PC-9 (cell line): ENCODE measurements at regions not wholly inside any gene's neighbourhood (a gene's known extent, or its start where the extent isn't known, plus 50 kb on each side); places are given as distances from the start of the nearest gene placed in this dataset.

Source experiments
- BruUV-seq: library from RNA; stranded (reverse); fragments of 400-500 nt; replicated peaks from 2 replicates; lab custom pipeline; 2021; lab: Mats Ljungman, UMichigan
- CTCF ChIA-PET: fragments of 300-600 bp; sonication (Branson Sonifier 250); formaldehyde crosslinking; loops from one replicate; lab custom pipeline; 2022; ENCODE audit warnings: antibody characterized with exemption; lab: Charles Lee
- POLR2A ChIA-PET: fragments of 300-600 bp; sonication (Branson Sonifier 250); formaldehyde crosslinking; loops from one replicate; lab custom pipeline; 2022; ENCODE audit warnings: antibody characterized with exemption; ENCODE audit not compliant: unreplicated experiment; lab: Charles Lee
- DNase-seq, 2 experiments: peaks; one replicate each; pipeline versions ENCODE4 v3.0.0 to v3.0.0-alpha.2; 2015 to 2022; ENCODE audit warnings: mixed read lengths in 1 of 2
- H2AFZ ChIP-seq: fragments of 200-600 bp; sonication (generic); 2 replicates; pipeline ENCODE4 v1.8.1; 2017; ENCODE audit warnings: antibody characterized with exemption
- H3F3A ChIP-seq: fragments of 200-600 bp; sonication (generic); 2 replicates; pipeline ENCODE4 v1.8.1; 2017; ENCODE audit warnings: antibody characterized with exemption, mild to moderate bottlenecking, low read depth; ENCODE audit not compliant: insufficient read depth
- H3K27ac ChIP-seq: fragments of 200-600 bp; sonication (generic); 2 replicates; pipeline ENCODE4 v1.6.1; 2016; ENCODE audit warnings: mixed run types
- H3K27me3 ChIP-seq: fragments of 200-600 bp; sonication (generic); 2 replicates; pipeline ENCODE4 v1.6.1; 2016; ENCODE audit warnings: low read depth, mixed run types; ENCODE audit not compliant: insufficient read depth
- H3K36me3 ChIP-seq: fragments of 200-600 bp; sonication (generic); 2 replicates; pipeline ENCODE4 v1.6.1; 2016; ENCODE audit warnings: low read depth, mixed run types
- H3K4me1 ChIP-seq: fragments of 200-600 bp; sonication (generic); replicated peaks from 2 replicates; pipeline ENCODE4 v1.6.1; 2016; ENCODE audit warnings: mixed run types; ENCODE audit not compliant: insufficient read depth
- H3K4me2 ChIP-seq: fragments of 200-600 bp; sonication (generic); 2 replicates; pipeline ENCODE4 v1.6.1; 2017; ENCODE audit warnings: mixed run types
- H3K4me3 ChIP-seq: fragments of 200-600 bp; sonication (generic); 2 replicates; pipeline ENCODE4 v1.6.1; 2016; ENCODE audit warnings: mixed run types
- H3K79me2 ChIP-seq: fragments of 200-600 bp; sonication (generic); 2 replicates; pipeline ENCODE4 v1.6.1; 2017; ENCODE audit warnings: low read depth, mixed run types
- H3K9me2 ChIP-seq: fragments of 200-600 bp; sonication (generic); 2 replicates; pipeline ENCODE4 v1.8.1; 2017; ENCODE audit warnings: mild to moderate bottlenecking; ENCODE audit not compliant: insufficient read depth
- H3K9me3 ChIP-seq: fragments of 200-600 bp; sonication (generic); 2 replicates; pipeline ENCODE4 v1.8.1; 2016; ENCODE audit warnings: low read depth; ENCODE audit not compliant: insufficient read depth
- H4K20me1 ChIP-seq: fragments of 200-600 bp; sonication (generic); 2 replicates; pipeline ENCODE4 v1.8.1; 2017; ENCODE audit not compliant: insufficient read depth
- CTCF ChIP-seq: fragments of 200-600 bp; sonication (generic); conservative IDR thresholded peaks from 2 replicates; pipeline ENCODE4 v1.6.1; 2017; ENCODE audit warnings: mixed run types, antibody characterized with exemption, mild to moderate bottlenecking, moderate library complexity
- EZH2 ChIP-seq: fragments of 200-600 bp; sonication (generic); IDR thresholded peaks from 2 replicates; pipeline ENCODE4 v1.8.0; 2017; ENCODE audit warnings: antibody characterized with exemption, low read depth
- intact Hi-C: fragments of 100-400 bp; cut with micrococcal nuclease; formaldehyde crosslinking; loops from one replicate; pipeline ENCODE4 v1.10.0; 2022; ENCODE audit not compliant: unreplicated experiment

- peaks cover 39% of the 10 kb centered on the region for H3F3A ChIP-seq
- H3K9me3 ChIP-seq: peaks cover 7% of the 10 kb centered on the region; the same call in 1 of the 2 replicates
- peak overlapping the region; percentile 68 for H3K4me2 ChIP-seq
- H3K36me3 ChIP-seq: no peaks in the 10 kb centered on the region
- H2AFZ ChIP-seq: no peak overlapping the region
- peaks cover 61% of the 10 kb centered on the region for H3K4me1 ChIP-seq
- BruUV-seq: no TSS peak
- no peaks in the 10 kb centered on the region for H4K20me1 ChIP-seq
- H3K9me2 ChIP-seq: no peaks in the 10 kb centered on the region
- intact Hi-C loops: loop anchor here (2.0 kb wide), 3 partner anchors 17 to 285 kb away; no protein-coding TSS in a partner anchor
- peak overlapping the region; percentile 88 for H3K27ac ChIP-seq
- TF ChIP-seq CTCF (no peak), EZH2 (no peak)
- no peaks in the 10 kb centered on the region for H3K79me2 ChIP-seq
- no peak overlapping the region for H3K4me3 ChIP-seq
- ChIA-PET POLR2A (interaction anchor here (0.6 kb wide), 1 partner anchor 300 kb away, joined by 4 read pairs; no protein-coding TSS in a partner anchor), CTCF (interaction anchor here (0.5 kb wide), 1 partner anchor 14 kb away, joined by 4 read pairs; no protein-coding TSS in a partner anchor)
- H3K27me3 ChIP-seq: no peaks in the 10 kb centered on the region
- peak in 1 of 2 experiments; percentile 53 for DNase-seq
Observed at GRCh38 chr2:234259440-234259839, 208.9 kb downstream of the SPP2 start.

- Histone ChIP-seq H3K4me3 (peak overlapping the region; percentile 19; the same call in 1 of the 2 replicates), H3K36me3 (no peaks in the 10 kb centered on the region), H3F3A (peaks cover 39% of the 10 kb centered on the region), H3K27me3 (no peaks in the 10 kb centered on the region), H3K27ac (peak overlapping the region; percentile 88), H4K20me1 (no peaks in the 10 kb centered on the region), H3K4me2 (peak overlapping the region; percentile 68), H2AFZ (no peak overlapping the region), H3K4me1 (peaks cover 61% of the 10 kb centered on the region), H3K79me2 (no peaks in the 10 kb centered on the region), H3K9me3 (peaks cover 6% of the 10 kb centered on the region; the same call in 1 of the 2 replicates), H3K9me2 (no peaks in the 10 kb centered on the region)
- POLR2A ChIA-PET: interaction anchor here (0.5 to 0.7 kb wide), 7 partner anchors 44 to 720 kb away, joined by 3 to 10 read pairs (median 4); partner anchors contain the start of gene ARL4C
- BruUV-seq: TSS peak; percentile 54
- DNase-seq: peak; percentile 85 to 97
- intact Hi-C loops: loop anchor here (1.0 to 2.0 kb wide), 11 partner anchors 8 to 286 kb away; no protein-coding TSS in a partner anchor
- TF ChIP-seq CTCF (no peak), EZH2 (no peak)
- CTCF ChIA-PET: interaction anchor here (0.6 to 2.3 kb wide), 7 partner anchors 17 to 1894 kb away, joined by 3 to 7 read pairs (median 5); no protein-coding TSS in a partner anchor
Observed at GRCh38 chr2:234258562-234259141, 208.2 kb downstream of the SPP2 start.

GRCh38 chr2:234257859-234258561 lies 207.5 kb downstream of the SPP2 start:
- Histone ChIP-seq H3K4me1 (peaks cover 61% of the 10 kb centered on the region), H3K27me3 (no peaks in the 10 kb centered on the region), H3K9me3 (no peaks in the 10 kb centered on the region; the same call in 1 of the 2 replicates), H3K36me3 (no peaks in the 10 kb centered on the region), H3K9me2 (no peaks in the 10 kb centered on the region), H3F3A (peaks cover 41% of the 10 kb centered on the region), H3K27ac (peak overlapping the region; percentile 88), H3K4me3 (peak overlapping the region; percentile 19; the same call in 1 of the 2 replicates), H2AFZ (peak overlapping the region; percentile 48; the same call in 1 of the 2 replicates), H4K20me1 (no peaks in the 10 kb centered on the region), H3K4me2 (peak overlapping the region; percentile 68), H3K79me2 (no peaks in the 10 kb centered on the region)
- ChIA-PET POLR2A (interaction anchor here (0.6 to 0.7 kb wide), 4 partner anchors 45 to 720 kb away, joined by 4 to 7 read pairs (median 4); no protein-coding TSS in a partner anchor), CTCF (interaction anchor here (0.6 to 2.3 kb wide), 8 partner anchors 16 to 1894 kb away, joined by 3 to 9 read pairs (median 5); no protein-coding TSS in a partner anchor)
- BruUV-seq: TSS peak; percentile 77
- peak; percentile 92 to 98 for DNase-seq
- TF ChIP-seq CTCF (peak; percentile 85), EZH2 (no peak)
- intact Hi-C loops: loop anchor here (1.0 to 2.0 kb wide), 11 partner anchors 8 to 287 kb away; no protein-coding TSS in a partner anchor
